ENCODE measurements at regions not wholly inside any gene's neighbourhood (a gene's known extent, or its start where the extent isn't known, plus 50 kb on each side); places are given as distances from the start of the nearest gene placed in this dataset.

GRCh38 chr6:55974688-55975087 is 99.3 kb upstream of the BMP5 start:
- Histone ChIP-seq H2BK20ac (ENCODE audit: low read length) (no peak overlapping the region), H3K79me2 (ENCODE audit: control insufficient read depth in 1 of 2, insufficient read depth in 2 of 2, low read length in 2 of 2) (no peaks in the 10 kb centered on the region), H3K4me3 (ENCODE audit: extremely low read depth in 1 of 4, insufficient read depth in 2 of 4, low read depth in 3 of 4, low read length in 4 of 4) (no peak overlapping the region), H3K79me1 (ENCODE audit: low read depth, low read length) (no peaks in the 10 kb centered on the region), H4K20me1 (replicated peaks in 1 of 2; ENCODE audit: control insufficient read depth in 1 of 2, insufficient read depth in 2 of 2, low read length in 2 of 2) (no peaks in the 10 kb centered on the region), H3K14ac (ENCODE audit: insufficient read length) (no peak overlapping the region), H3K18ac (ENCODE audit: extremely low read depth, low read length) (no peak overlapping the region), H3K4ac (replicated peaks; ENCODE audit: insufficient read length, low read depth, low read length) (no peak overlapping the region), H3K9ac (replicated peaks in 1 of 4; ENCODE audit: extremely low read depth in 1 of 4, low read depth in 3 of 4, low read length in 3 of 4) (no peak overlapping the region), H3K23ac (ENCODE audit: insufficient read length) (no peak overlapping the region), H2BK15ac (ENCODE audit: low read length) (no peak overlapping the region), H3K9me3 (ENCODE audit: insufficient read depth in 2 of 2, low read depth in 1 of 2, low read length in 1 of 2) (no peaks in the 10 kb centered on the region), H2BK5ac (ENCODE audit: low read depth, low read length) (no peak overlapping the region), H3K27me3 (replicated peaks in 1 of 4; ENCODE audit: control insufficient read depth in 3 of 4, extremely low read depth in 1 of 4, insufficient read depth in 3 of 4, low read length in 3 of 4) (no peaks in the 10 kb centered on the region), H4K5ac (ENCODE audit: insufficient read length, low read depth, low read length) (no peak overlapping the region), H2BK12ac (ENCODE audit: low read depth, low read length) (no peak overlapping the region), H4K8ac (ENCODE audit: extremely low read depth, insufficient read depth, low read length) (no peak overlapping the region), H4K91ac (replicated peaks; ENCODE audit: insufficient read length, low read length) (no peak overlapping the region), H2BK120ac (replicated peaks; ENCODE audit: low read depth, low read length) (no peak overlapping the region), H2AFZ (ENCODE audit: low read length) (no peak overlapping the region), H3K23me2 (ENCODE audit: low read depth, low read length) (no peaks in the 10 kb centered on the region), H2AK5ac (ENCODE audit: low read depth, low read length) (no peak overlapping the region), H3K27ac (ENCODE audit: low read depth, low read length) (no peak overlapping the region), H3K4me1 (replicated peaks in 1 of 4; ENCODE audit: control insufficient read depth in 3 of 4, insufficient read depth in 4 of 4, low read length in 3 of 4) (no peaks in the 10 kb centered on the region), H3K36me3 (ENCODE audit: control insufficient read depth in 2 of 4, insufficient read depth in 4 of 4, low read length in 3 of 4) (no peaks in the 10 kb centered on the region), H3K4me2 (ENCODE audit: insufficient read depth in 1 of 2, low read depth in 2 of 2, low read length in 2 of 2) (no peak overlapping the region), H3K56ac (replicated peaks; ENCODE audit: insufficient read length, low read depth, low read length) (no peak overlapping the region)
- DNase-seq (ENCODE audit: low read depth in 1 of 2, low spot score in 2 of 2) (no peak), FAIRE-seq (no peak)
- CTCF ChIA-PET (ENCODE audit: partially characterized antibody), result no interaction called here
- WGBS, 2 experiments (ENCODE audit: extremely low coverage in 1 of 2, insufficient coverage in 1 of 2, insufficient read length in 1 of 2, insufficient replicate concordance in 2 of 2, low coverage in 1 of 2, low lambda C conversion rate in 2 of 2, missing lambda C conversion rate in 1 of 2), result 68% methylated on average over 1 of the region's 1 CpG; no CpG with 5 or more reads in 1 of the 2 experiments
- POLR2A ChIA-PET (ENCODE audit: partially characterized antibody), result no interaction called here
- TF ChIP-seq NRF1 (IDR thresholded peaks at IDR 0.05; ENCODE audit: low read depth, low read length), result no peak
- no peak for TF ChIP-seq YY1 (IDR thresholded peaks at IDR 0.05; ENCODE audit: low read depth, low read length)
- no peak for TF ChIP-seq RFX5 (IDR thresholded peaks at IDR 0.05; ENCODE audit: borderline replicate concordance, low read depth, low read length)
- TF ChIP-seq, protein P1, sequence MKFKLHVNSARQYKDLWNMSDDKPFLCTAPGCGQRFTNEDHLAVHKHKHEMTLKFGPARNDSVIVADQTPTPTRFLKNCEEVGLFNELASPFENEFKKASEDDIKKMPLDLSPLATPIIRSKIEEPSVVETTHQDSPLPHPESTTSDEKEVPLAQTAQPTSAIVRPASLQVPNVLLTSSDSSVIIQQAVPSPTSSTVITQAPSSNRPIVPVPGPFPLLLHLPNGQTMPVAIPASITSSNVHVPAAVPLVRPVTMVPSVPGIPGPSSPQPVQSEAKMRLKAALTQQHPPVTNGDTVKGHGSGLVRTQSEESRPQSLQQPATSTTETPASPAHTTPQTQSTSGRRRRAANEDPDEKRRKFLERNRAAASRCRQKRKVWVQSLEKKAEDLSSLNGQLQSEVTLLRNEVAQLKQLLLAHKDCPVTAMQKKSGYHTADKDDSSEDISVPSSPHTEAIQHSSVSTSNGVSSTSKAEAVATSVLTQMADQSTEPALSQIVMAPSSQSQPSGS (IDR thresholded peaks at IDR 0.05; ENCODE audit: low read length), result no peak
- TF ChIP-seq, protein P2, sequence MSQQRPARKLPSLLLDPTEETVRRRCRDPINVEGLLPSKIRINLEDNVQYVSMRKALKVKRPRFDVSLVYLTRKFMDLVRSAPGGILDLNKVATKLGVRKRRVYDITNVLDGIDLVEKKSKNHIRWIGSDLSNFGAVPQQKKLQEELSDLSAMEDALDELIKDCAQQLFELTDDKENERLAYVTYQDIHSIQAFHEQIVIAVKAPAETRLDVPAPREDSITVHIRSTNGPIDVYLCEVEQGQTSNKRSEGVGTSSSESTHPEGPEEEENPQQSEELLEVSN (IDR thresholded peaks at IDR 0.05), result no peak
- TF ChIP-seq RAD21 (IDR thresholded peaks at IDR 0.05 in 1 of 2, conservative IDR thresholded peaks at IDR 0.05 in 1 of 2; ENCODE audit: low read depth in 2 of 2, low read length in 2 of 2), result no peak
- no peak for TF ChIP-seq CHD2 (IDR thresholded peaks at IDR 0.05; ENCODE audit: low read length)
- no peak for TF ChIP-seq EGR1 (IDR thresholded peaks at IDR 0.05; ENCODE audit: borderline replicate concordance, low read depth, low read length)
- no peak for TF ChIP-seq GABPA (IDR thresholded peaks at IDR 0.05; ENCODE audit: borderline replicate concordance, insufficient read depth, low read length)
- no peak for TF ChIP-seq SAP30 (IDR thresholded peaks at IDR 0.05; ENCODE audit: insufficient read depth, insufficient replicate concordance, low read length)
- no peak for TF ChIP-seq POU5F1 (IDR thresholded peaks at IDR 0.05; ENCODE audit: low read depth, low read length)
- no peak for TF ChIP-seq ASH2L (IDR thresholded peaks at IDR 0.05; ENCODE audit: low read length)
